ENCODE measurements at regions not wholly inside any gene's neighbourhood (a gene's known extent, or its start where the extent isn't known, plus 50 kb on each side); places are given as distances from the start of the nearest gene placed in this dataset.

DNA sequence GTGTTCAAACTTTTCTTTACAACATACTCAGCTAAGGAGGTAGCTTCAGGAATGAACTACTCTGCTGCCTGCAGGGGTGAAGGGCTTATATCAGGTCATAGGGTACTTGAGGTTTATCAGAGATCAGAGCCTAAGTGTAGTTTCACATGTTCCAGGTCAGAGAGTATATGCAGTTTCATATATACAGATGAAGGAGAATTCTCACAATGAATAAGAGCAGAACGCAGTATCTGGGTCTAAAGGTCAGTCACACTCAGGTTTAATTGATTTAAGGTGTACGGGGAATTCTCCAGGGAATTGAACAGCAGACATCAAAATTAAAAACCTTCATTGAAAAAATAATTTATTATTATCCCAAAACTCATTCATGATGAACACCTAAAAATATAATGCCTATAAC lies 700.6 kb downstream of the TECRL start:
- no peaks in the 10 kb centered on the region for H3K4me1 Mint-ChIP-seq (ENCODE audit: low read depth)
- no peaks in the 10 kb centered on the region for H3K27me3 ChIP-seq (ENCODE audit: control insufficient read depth in 1 of 2, insufficient read depth in 2 of 2, low read length in 2 of 2)
- no peaks in the 10 kb centered on the region for H3K36me3 ChIP-seq (ENCODE audit: insufficient read depth, low read length)
- no peak overlapping the region for H3K27ac ChIP-seq (ENCODE audit: low read depth in 1 of 2, low read length in 2 of 2)
- H3K4me1 ChIP-seq (ENCODE audit: insufficient read depth, low read length) = no peaks in the 10 kb centered on the region
- POLR2A ChIA-PET = no interaction called here
- no peak overlapping the region for H3K4me3 Mint-ChIP-seq
- no peak for TF ChIP-seq CTCF (IDR thresholded peaks at IDR 0.05)
- no peaks in the 10 kb centered on the region for H3K9me3 Mint-ChIP-seq
- CTCF ChIA-PET = no interaction called here
- no peaks in the 10 kb centered on the region for H3K27me3 Mint-ChIP-seq
- no peak overlapping the region for H3K4me3 ChIP-seq (ENCODE audit: low read length)
- intact Hi-C loops (cut with DNase I, micrococcal nuclease) = no loop called here
- peaks cover 0 to 5% of the 10 kb centered on the region in 2 experiments for H3K9me3 ChIP-seq (ENCODE audit: control insufficient read depth in 1 of 2, insufficient read depth in 1 of 2, low read length in 2 of 2)
- ATAC-seq (ENCODE audit: poor library complexity) (no peak), DNase-seq (no peak)
- H3K36me3 Mint-ChIP-seq (ENCODE audit: low read depth) = no peaks in the 10 kb centered on the region
- H3K27ac Mint-ChIP-seq = no peak overlapping the region

GRCh38 chr4:63700569-63700968 lies 708.7 kb downstream of the TECRL start:
- Mint-ChIP-seq H3K4me3 (no peak overlapping the region), H3K9me3 (peaks cover 4% of the 10 kb centered on the region), H3K4me1 (ENCODE audit: low read depth) (no peaks in the 10 kb centered on the region), H3K27me3 (no peaks in the 10 kb centered on the region), H3K36me3 (ENCODE audit: low read depth) (no peaks in the 10 kb centered on the region), H3K27ac (no peak overlapping the region)
- ATAC-seq (ENCODE audit: poor library complexity) = no peak
- H3K36me3 ChIP-seq (ENCODE audit: insufficient read depth, low read length) = no peaks in the 10 kb centered on the region
- no peaks in the 10 kb centered on the region for H3K27me3 ChIP-seq (ENCODE audit: control insufficient read depth in 1 of 2, insufficient read depth in 2 of 2, low read length in 2 of 2)
- H3K4me1 ChIP-seq (ENCODE audit: insufficient read depth, low read length) = no peaks in the 10 kb centered on the region
- no peak overlapping the region for H3K27ac ChIP-seq (ENCODE audit: low read depth in 1 of 2, low read length in 2 of 2)
- intact Hi-C loops (cut with DNase I, micrococcal nuclease) = no loop called here
- H3K4me3 ChIP-seq (ENCODE audit: low read length) = no peak overlapping the region
- ChIA-PET CTCF (interaction anchor here (0.6 kb wide), 1 partner anchor 227 kb away, joined by 5 read pairs; no protein-coding TSS in a partner anchor), POLR2A (no interaction called here)
- peak in 1 of 14 experiments; percentile 7 for DNase-seq
- H3K9me3 ChIP-seq (ENCODE audit: control insufficient read depth in 1 of 2, insufficient read depth in 1 of 2, low read length in 2 of 2) = peaks cover 0 to 9% of the 10 kb centered on the region in 2 experiments
- no peak for TF ChIP-seq CTCF (IDR thresholded peaks at IDR 0.05)

DNA sequence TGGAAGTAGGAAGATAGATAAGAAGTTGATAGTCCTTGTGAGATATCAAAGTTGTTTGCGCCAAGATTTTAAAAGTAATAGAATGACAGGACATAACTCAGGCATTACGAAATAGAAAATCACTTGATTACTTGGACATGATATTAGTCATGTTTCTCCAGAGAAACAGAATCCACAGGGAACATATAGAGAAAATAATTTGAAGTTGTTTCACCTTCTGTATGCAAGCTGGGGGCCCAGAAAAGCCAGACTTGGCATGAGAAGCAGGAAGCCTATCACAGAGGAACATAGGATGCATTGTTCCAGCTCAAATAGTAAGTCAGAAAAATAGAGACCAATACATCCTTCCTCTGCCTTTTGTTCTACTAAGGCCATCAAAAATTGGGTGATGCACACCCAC lies 715.9 kb downstream of the TECRL start:
- H3K27ac ChIP-seq (ENCODE audit: low read depth in 1 of 2, low read length in 2 of 2) = no peak overlapping the region
- Mint-ChIP-seq H3K9me3 (peaks cover 8% of the 10 kb centered on the region), H3K27ac (no peak overlapping the region), H3K36me3 (ENCODE audit: low read depth) (no peaks in the 10 kb centered on the region), H3K4me3 (no peak overlapping the region), H3K4me1 (ENCODE audit: low read depth) (no peaks in the 10 kb centered on the region), H3K27me3 (no peaks in the 10 kb centered on the region)
- no peak for TF ChIP-seq CTCF (IDR thresholded peaks at IDR 0.05)
- no peaks in the 10 kb centered on the region for H3K4me1 ChIP-seq (ENCODE audit: insufficient read depth, low read length)
- intact Hi-C loops (cut with DNase I, micrococcal nuclease) = no loop called here
- peaks cover under 1 to 8% of the 10 kb centered on the region in 2 experiments for H3K9me3 ChIP-seq (ENCODE audit: control insufficient read depth in 1 of 2, insufficient read depth in 1 of 2, low read length in 2 of 2)
- no peaks in the 10 kb centered on the region for H3K36me3 ChIP-seq (ENCODE audit: insufficient read depth, low read length)
- ATAC-seq (ENCODE audit: poor library complexity) = no peak
- no peak for DNase-seq
- no peaks in the 10 kb centered on the region for H3K27me3 ChIP-seq (ENCODE audit: control insufficient read depth in 1 of 2, insufficient read depth in 2 of 2, low read length in 2 of 2)
- ChIA-PET CTCF (no interaction called here), POLR2A (no interaction called here)
- H3K4me3 ChIP-seq (ENCODE audit: low read length) = no peak overlapping the region

All from CD4-positive, alpha-beta T cell (primary cell).